A673 (cell line): ENCODE measurements at regions not wholly inside any gene's neighbourhood (a gene's known extent, or its start where the extent isn't known, plus 50 kb on each side); places are given as distances from the start of the nearest gene placed in this dataset.

ENCODE experiments used
- EZH2 ChIP-seq: fragments of 200-600 bp; sonication (generic); IDR thresholded peaks from 2 replicates; pipeline ENCODE4 v1.6.1; 2017; ENCODE audit warnings: borderline replicate concordance, low read depth, mild to moderate bottlenecking, mixed read lengths, antibody characterized with exemption, low read length; ENCODE audit not compliant: poor library complexity, severe bottlenecking
- TF ChIP-seq, protein P1 (sequence below): fragments of 300-800, 200-600 bp; sonication (generic); conservative IDR thresholded peaks from 2 replicates; pipeline ENCODE4 v1.5.1; 2017; ENCODE audit warnings: low read depth, mild to moderate bottlenecking, antibody characterized with exemption, low read length, moderate library complexity, mixed read lengths

DNA sequence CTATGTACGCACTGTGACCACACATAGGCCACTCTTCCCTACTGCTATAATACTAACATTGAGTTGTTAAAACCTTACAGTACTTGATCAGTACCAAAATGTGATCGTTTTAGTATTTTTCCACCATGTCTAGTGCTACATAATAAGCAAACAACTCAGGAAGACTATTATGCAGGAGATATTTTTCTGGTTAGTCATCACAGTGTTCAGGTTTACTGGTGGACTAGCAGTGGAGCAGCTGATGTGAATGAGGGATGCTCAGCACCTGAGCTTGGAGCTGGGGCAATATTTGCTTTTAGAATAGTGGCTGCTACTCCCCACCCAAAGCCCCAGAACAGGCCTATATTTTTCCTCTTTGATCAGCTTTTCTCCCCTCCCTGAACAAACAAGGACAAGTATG is 513.1 kb downstream of the KCNH5 start:
- TF ChIP-seq, protein P1, sequence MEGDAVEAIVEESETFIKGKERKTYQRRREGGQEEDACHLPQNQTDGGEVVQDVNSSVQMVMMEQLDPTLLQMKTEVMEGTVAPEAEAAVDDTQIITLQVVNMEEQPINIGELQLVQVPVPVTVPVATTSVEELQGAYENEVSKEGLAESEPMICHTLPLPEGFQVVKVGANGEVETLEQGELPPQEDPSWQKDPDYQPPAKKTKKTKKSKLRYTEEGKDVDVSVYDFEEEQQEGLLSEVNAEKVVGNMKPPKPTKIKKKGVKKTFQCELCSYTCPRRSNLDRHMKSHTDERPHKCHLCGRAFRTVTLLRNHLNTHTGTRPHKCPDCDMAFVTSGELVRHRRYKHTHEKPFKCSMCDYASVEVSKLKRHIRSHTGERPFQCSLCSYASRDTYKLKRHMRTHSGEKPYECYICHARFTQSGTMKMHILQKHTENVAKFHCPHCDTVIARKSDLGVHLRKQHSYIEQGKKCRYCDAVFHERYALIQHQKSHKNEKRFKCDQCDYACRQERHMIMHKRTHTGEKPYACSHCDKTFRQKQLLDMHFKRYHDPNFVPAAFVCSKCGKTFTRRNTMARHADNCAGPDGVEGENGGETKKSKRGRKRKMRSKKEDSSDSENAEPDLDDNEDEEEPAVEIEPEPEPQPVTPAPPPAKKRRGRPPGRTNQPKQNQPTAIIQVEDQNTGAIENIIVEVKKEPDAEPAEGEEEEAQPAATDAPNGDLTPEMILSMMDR: no peak
- TF ChIP-seq EZH2: no peak
